Chondrocyte (in vitro differentiated cells): ENCODE measurements at regions not wholly inside any gene's neighbourhood (a gene's known extent, or its start where the extent isn't known, plus 50 kb on each side); places are given as distances from the start of the nearest gene placed in this dataset.
A peak's percentile ranks its signal among the peaks of the same experiment; 100 is the strongest.

ENCODE experiments used
- DNase-seq: peaks from one replicate; pipeline ENCODE4 v3.0.0; 2021; ENCODE audit warnings: mixed read lengths, low spot score
- H3K27ac Mint-ChIP-seq: one replicate; pipeline ENCODE4 v1.8.0; 2021; ENCODE audit warnings: mild to moderate bottlenecking, moderate library complexity, mixed read lengths; ENCODE audit not compliant: unreplicated experiment
- H3K27me3 Mint-ChIP-seq: 2 replicates; pipeline ENCODE4 v1.8.0; 2021; ENCODE audit warnings: low read depth, mixed read lengths
- H3K36me3 Mint-ChIP-seq: 2 replicates; pipeline ENCODE4 v1.8.0; 2021; ENCODE audit warnings: low read depth, mixed read lengths
- H3K4me1 Mint-ChIP-seq: 2 replicates; pipeline ENCODE4 v1.8.0; 2021; ENCODE audit warnings: low read depth, mild to moderate bottlenecking, mixed read lengths
- H3K4me3 Mint-ChIP-seq: one replicate; pipeline ENCODE4 v1.8.0; 2021; ENCODE audit warnings: mild to moderate bottlenecking, moderate library complexity, mixed read lengths; ENCODE audit not compliant: unreplicated experiment
- H3K9me3 Mint-ChIP-seq: 2 replicates; pipeline ENCODE4 v1.8.0; 2021; ENCODE audit warnings: low read depth, mixed read lengths
- CTCF ChIP-seq: fragments of 200-600 bp; sonication (generic); IDR thresholded peaks from 2 replicates; pipeline ENCODE4 v1.5.0; 2021; ENCODE audit warnings: antibody characterized with exemption, mild to moderate bottlenecking, moderate library complexity

DNA sequence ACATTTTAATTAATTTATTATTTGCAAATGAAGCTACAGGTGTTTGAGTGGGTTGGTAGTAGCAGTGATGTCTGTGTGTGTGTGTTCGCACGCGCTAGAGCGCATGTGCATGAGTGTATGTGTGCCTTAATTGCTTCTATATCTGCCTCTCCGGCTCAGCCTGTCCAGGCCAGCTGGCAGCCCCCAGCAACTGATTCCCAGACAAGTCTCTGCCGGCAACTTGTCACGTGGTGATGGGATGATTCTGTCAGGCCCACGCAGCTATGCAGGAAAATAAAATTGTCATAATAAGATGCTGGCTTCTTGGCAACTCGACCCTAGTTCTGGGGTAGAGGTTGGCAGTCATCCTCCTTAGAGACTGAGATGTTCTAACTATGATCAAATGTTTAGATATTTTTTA is 712.8 kb upstream of the SOX9 start:
- peaks cover 21% of the 10 kb centered on the region for H3K4me1 Mint-ChIP-seq
- no peak for TF ChIP-seq CTCF
- H3K36me3 Mint-ChIP-seq: no peaks in the 10 kb centered on the region
- no peak overlapping the region for H3K4me3 Mint-ChIP-seq
- H3K9me3 Mint-ChIP-seq: no peaks in the 10 kb centered on the region
- no peak overlapping the region for H3K27ac Mint-ChIP-seq
- DNase-seq: no peak
- H3K27me3 Mint-ChIP-seq: no peaks in the 10 kb centered on the region

DNA sequence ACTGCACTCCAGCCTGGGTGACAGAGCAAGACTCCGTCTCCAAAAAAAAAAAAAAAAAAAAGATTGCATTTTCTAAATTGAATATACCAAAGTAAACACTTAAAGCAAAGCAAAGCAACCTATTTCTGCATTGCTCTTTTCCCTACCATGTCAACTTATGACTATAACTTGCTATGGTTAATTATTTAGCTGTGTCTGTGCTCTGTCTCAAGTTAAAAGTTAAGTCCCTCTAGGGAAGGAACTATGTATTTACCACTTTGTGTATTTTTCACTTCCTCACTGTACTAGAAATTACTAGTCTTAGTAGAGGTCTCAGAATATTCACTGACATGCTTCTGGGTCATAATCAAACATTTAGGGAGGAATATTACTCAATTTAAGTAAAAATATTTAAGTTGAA is 711.7 kb upstream of the SOX9 start:
- no peaks in the 10 kb centered on the region for H3K27me3 Mint-ChIP-seq
- H3K36me3 Mint-ChIP-seq: no peaks in the 10 kb centered on the region
- DNase-seq: no peak
- H3K27ac Mint-ChIP-seq: no peak overlapping the region
- TF ChIP-seq CTCF: no peak
- H3K4me3 Mint-ChIP-seq: no peak overlapping the region
- no peaks in the 10 kb centered on the region for H3K9me3 Mint-ChIP-seq
- peaks cover 32% of the 10 kb centered on the region for H3K4me1 Mint-ChIP-seq

- H3K27ac Mint-ChIP-seq: peak overlapping the region; percentile 41
- H3K36me3 Mint-ChIP-seq: no peaks in the 10 kb centered on the region
- H3K4me3 Mint-ChIP-seq: no peak overlapping the region
- no peak for DNase-seq
- peaks cover 32% of the 10 kb centered on the region for H3K4me1 Mint-ChIP-seq
- H3K9me3 Mint-ChIP-seq: no peaks in the 10 kb centered on the region
- no peak for TF ChIP-seq CTCF
- no peaks in the 10 kb centered on the region for H3K27me3 Mint-ChIP-seq
Measured at GRCh38 chr17:71409712-71410111, 711.1 kb upstream of the SOX9 start.

GRCh38 chr17:71412803-71413202 is 708.0 kb upstream of the SOX9 start:
- DNase-seq: no peak
- no peaks in the 10 kb centered on the region for H3K36me3 Mint-ChIP-seq
- peak overlapping the region; percentile 93 for H3K27ac Mint-ChIP-seq
- H3K27me3 Mint-ChIP-seq: no peaks in the 10 kb centered on the region
- H3K4me3 Mint-ChIP-seq: no peak overlapping the region
- H3K9me3 Mint-ChIP-seq: no peaks in the 10 kb centered on the region
- no peak for TF ChIP-seq CTCF
- H3K4me1 Mint-ChIP-seq: peaks cover 32% of the 10 kb centered on the region

DNA sequence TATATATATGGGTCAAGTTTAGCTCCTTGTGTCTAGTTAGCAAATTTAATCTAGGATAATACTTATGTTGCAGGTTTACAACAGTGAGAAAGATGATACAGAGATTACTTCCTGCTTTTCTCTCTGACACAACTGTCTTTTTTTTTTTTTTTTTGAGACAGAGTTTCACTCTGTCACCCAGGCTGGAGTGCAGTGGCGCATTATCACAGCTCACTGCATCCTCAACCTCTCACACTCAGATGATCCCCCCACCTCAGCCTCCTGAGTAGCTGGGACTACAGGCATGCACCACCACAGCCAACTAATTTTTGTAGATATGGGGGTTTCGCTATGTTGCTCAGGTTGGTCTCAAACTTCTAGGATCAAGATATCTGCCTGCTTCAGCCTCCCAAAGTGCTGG is 706.9 kb upstream of the SOX9 start:
- no peaks in the 10 kb centered on the region for H3K9me3 Mint-ChIP-seq
- no peak for DNase-seq
- H3K27ac Mint-ChIP-seq: peak overlapping the region; percentile 93
- no peaks in the 10 kb centered on the region for H3K36me3 Mint-ChIP-seq
- H3K4me1 Mint-ChIP-seq: peaks cover 32% of the 10 kb centered on the region
- no peak overlapping the region for H3K4me3 Mint-ChIP-seq
- no peaks in the 10 kb centered on the region for H3K27me3 Mint-ChIP-seq
- no peak for TF ChIP-seq CTCF
